Peyer's patch (tissue), 4 donors: ENCODE measurements at regions not wholly inside any gene's neighbourhood (a gene's known extent, or its start where the extent isn't known, plus 50 kb on each side); places are given as distances from the start of the nearest gene placed in this dataset.
"Not testable (repeated sequence)": the region's sequence is repeated elsewhere in the genome, so short reads cannot be mapped to it uniquely, and the experiment has no call there.

ENCODE experiments used
- DNase-seq, 3 donors: peaks; one replicate each; pipeline ENCODE4 v3.0.0-alpha.2; 2017 to 2019
- H3K27ac ChIP-seq, 4 donors: fragments of 200-600 bp; sonication (generic); one replicate each; pipeline ENCODE4 v1.5.1; 2016 to 2019
- H3K27me3 ChIP-seq, 2 donors: fragments of 200-600 bp; sonication (generic); one replicate each; pipeline ENCODE4 v1.5.1; 2019
- H3K36me3 ChIP-seq, 3 donors: fragments of 200-600 bp; sonication (generic); one replicate each; pipeline ENCODE4 v1.5.1; 2016 to 2019
- H3K4me1 ChIP-seq, 4 donors: fragments of 200-600 bp; sonication (generic); one replicate each; pipeline ENCODE4 v1.5.1; 2016 to 2019
- H3K4me3 ChIP-seq, 4 donors: fragments of 200-600 bp; sonication (generic); 1 replicate in 3 of 4; 2 replicates in 1 of 4; pipeline ENCODE4 v1.5.1; 2016 to 2019; ENCODE audit warnings: mild to moderate bottlenecking in 1 of 4
- H3K9me3 ChIP-seq, 4 donors: fragments of 200-600 bp; sonication (generic); one replicate each; pipeline ENCODE4 v1.5.1; 2016 to 2019; ENCODE audit warnings: mild to moderate bottlenecking in 1 of 4
- POLR2A ChIP-seq, 2 donors: fragments of 450-650 bp; IDR thresholded peaks; one replicate each; pipeline ENCODE4 v1.5.1; 2017; ENCODE audit warnings: antibody characterized with exemption in 2 of 2, mild to moderate bottlenecking in 2 of 2, moderate library complexity in 2 of 2
- TF ChIP-seq, protein P1 (sequence below), 6 experiments: fragments of 450-650 bp in 4 of 6; fragments of 200-600 bp in 2 of 6; sonication (generic) in 1 of 6; IDR thresholded peaks; one replicate each; pipeline ENCODE4 v1.5.1; 2017 to 2019; ENCODE audit warnings: antibody characterized with exemption in 6 of 6, mild to moderate bottlenecking in 3 of 6, moderate library complexity in 1 of 6

DNA sequence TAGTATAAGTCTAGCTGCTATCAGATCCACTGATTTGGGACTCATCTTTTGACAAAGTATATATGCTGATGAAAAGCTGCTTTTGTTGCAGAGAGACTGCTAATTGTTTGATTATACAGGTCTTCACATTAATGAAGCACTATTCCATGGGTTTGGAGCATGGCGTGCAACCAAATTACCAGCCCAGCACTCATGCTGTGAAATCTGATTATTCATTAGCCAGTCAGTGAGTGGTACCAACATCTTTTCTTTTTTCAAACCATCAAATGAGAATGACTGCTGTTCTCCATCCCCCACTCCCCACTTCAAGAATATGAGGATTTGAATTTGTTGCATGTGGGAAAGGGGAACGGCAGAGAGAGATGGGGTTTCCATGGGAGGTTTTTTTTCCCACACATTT lies 91.3 kb downstream of the ID4 start:
- Histone ChIP-seq H3K27me3 (no peaks in the 10 kb centered on the region), H3K9me3 (no peaks in the 10 kb centered on the region), H3K27ac (no peak overlapping the region), H3K36me3 (no peaks in the 10 kb centered on the region), H3K4me1 (no peaks in the 10 kb centered on the region), H3K4me3 (no peak overlapping the region)
- DNase-seq: no peak
- no peak for TF ChIP-seq POLR2A (IDR thresholded peaks at IDR 0.05)
- TF ChIP-seq, protein P1, sequence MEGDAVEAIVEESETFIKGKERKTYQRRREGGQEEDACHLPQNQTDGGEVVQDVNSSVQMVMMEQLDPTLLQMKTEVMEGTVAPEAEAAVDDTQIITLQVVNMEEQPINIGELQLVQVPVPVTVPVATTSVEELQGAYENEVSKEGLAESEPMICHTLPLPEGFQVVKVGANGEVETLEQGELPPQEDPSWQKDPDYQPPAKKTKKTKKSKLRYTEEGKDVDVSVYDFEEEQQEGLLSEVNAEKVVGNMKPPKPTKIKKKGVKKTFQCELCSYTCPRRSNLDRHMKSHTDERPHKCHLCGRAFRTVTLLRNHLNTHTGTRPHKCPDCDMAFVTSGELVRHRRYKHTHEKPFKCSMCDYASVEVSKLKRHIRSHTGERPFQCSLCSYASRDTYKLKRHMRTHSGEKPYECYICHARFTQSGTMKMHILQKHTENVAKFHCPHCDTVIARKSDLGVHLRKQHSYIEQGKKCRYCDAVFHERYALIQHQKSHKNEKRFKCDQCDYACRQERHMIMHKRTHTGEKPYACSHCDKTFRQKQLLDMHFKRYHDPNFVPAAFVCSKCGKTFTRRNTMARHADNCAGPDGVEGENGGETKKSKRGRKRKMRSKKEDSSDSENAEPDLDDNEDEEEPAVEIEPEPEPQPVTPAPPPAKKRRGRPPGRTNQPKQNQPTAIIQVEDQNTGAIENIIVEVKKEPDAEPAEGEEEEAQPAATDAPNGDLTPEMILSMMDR (IDR thresholded peaks at IDR 0.05): no peak

DNA sequence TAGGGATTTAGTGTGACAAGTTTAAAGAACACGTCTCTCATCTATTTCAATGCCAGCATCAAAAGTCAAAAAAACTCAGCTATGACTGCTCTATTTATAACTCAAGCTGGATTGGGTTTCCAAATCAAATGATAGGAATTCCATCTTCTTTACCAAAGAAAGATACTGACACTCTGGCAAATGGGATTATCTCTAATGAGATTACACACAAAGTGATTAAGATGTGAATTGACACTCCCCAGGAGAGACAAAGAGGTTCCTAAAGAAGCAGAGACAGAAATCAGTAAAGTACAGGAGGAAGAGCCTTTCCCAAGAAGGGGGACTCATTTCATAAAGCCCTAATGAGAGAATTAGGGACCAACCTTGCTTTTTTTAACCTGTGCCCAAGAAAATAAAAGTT lies 92.1 kb downstream of the ID4 start:
- Histone ChIP-seq H3K9me3 (no peaks in the 10 kb centered on the region), H3K4me3 (no peak overlapping the region), H3K36me3 (no peaks in the 10 kb centered on the region), H3K27ac (no peak overlapping the region), H3K27me3 (no peaks in the 10 kb centered on the region), H3K4me1 (no peaks in the 10 kb centered on the region)
- DNase-seq: no peak
- TF ChIP-seq, protein P1 (IDR thresholded peaks at IDR 0.05): no peak
- no peak for TF ChIP-seq POLR2A (IDR thresholded peaks at IDR 0.05)

DNA sequence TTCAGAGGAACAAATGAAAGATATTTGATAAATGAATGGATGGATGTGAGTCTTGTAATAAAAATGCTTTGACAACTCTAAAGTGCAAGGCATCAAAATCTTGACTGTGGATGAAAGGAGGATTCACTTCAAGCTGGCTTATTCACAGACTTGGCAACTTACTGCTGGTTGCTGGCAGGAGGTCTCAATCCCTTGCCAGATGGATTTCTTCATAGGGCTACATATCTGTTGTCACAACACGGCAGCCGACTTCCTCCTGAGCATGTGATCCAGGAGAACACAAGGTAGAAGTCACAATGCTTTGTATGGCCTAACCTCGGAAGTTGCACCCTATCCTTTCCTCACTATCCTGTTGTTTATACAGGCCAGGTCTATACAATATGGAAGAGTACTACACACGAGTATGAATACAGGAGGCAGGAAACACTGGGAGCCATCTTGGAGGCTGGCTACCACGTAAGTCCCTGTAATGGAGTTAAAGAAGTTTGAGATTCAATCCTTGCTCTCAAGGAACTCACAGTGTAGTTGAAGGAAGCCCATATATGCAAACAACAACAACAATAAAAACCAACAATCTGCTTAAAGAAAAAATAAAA lies 97.9 kb downstream of the ID4 start:
- H3K27me3 ChIP-seq: no peaks in the 10 kb centered on the region
- no peak overlapping the region for H3K27ac ChIP-seq
- H3K36me3 ChIP-seq: no peaks in the 10 kb centered on the region
- H3K4me3 ChIP-seq: no peak overlapping the region
- H3K4me1 ChIP-seq: no peaks in the 10 kb centered on the region
- H3K9me3 ChIP-seq: no peaks in the 10 kb centered on the region
- TF ChIP-seq POLR2A (IDR thresholded peaks at IDR 0.05): no peak
- TF ChIP-seq, protein P1 (IDR thresholded peaks at IDR 0.05): no peak
- no peak for DNase-seq

DNA sequence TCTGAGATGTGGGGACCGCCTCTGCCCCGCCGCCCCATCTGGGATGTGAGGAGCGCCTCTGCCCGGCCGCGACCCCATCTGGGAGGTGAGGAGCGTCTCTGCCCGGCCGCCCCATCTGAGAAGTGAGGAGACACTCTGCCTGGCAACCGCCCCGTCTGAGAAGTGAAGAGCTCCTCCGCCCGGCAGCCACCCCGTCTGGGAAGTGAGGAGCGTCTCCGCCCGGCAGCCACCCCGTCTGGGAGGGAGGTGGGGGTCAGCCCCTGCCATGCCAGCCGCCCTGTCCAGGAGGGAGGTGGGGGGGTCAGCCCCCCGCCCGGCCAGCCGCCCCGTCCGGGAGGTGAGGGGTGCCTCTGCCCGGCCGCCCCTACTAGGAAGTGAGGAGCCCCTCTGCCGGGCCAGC lies 102.2 kb downstream of the ID4 start:
- not testable (repeated sequence) for H3K4me1 ChIP-seq, H3K4me3 ChIP-seq, DNase-seq, H3K36me3 ChIP-seq, H3K27ac ChIP-seq, H3K27me3 ChIP-seq, H3K9me3 ChIP-seq

DNA sequence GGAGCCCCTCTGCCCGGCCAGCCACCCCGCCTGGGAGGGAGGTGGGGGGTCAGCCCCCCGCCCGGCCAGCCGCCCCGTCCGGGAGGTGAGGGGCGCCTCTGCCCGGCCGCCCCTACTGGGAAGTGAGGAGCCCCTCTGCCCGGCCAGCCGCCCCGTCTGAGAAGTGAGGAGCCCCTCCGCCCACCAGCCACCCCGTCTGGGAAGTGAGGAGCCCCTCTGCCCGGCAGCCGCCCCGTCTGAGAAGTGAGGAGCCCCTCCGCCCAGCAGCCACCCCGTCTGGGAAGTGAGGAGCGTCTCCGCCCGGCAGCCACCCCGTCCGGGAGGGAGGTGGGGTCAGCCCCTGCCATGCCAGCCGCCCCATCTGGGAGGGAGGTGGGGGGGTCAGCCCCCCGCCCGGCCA lies 102.8 kb downstream of the ID4 start:
- H3K4me1 ChIP-seq, DNase-seq: not testable (repeated sequence)

DNA sequence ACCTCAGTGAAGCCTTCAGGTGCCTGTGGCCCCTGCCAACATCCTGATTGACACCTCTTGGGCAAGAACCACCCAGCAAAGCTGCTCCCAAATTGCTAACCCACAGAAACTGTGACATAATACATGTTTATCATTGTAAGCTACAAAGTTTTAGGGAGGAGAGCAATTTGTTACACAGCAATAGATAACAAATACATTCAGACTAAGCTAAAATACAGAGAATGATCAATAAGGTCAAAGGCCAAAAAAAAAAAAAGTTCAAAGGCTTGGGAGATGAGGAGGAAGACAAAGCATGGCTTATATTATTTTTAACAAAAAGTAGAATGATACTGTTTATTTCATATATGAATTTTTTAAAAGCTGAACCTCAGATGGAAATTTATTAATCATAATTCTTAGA lies 105.9 kb downstream of the ID4 start:
- Histone ChIP-seq H3K27me3 (no peaks in the 10 kb centered on the region), H3K36me3 (no peaks in the 10 kb centered on the region), H3K4me1 (no peaks in the 10 kb centered on the region), H3K4me3 (no peak overlapping the region), H3K27ac (no peak overlapping the region), H3K9me3 (no peaks in the 10 kb centered on the region)
- no peak for DNase-seq
- TF ChIP-seq POLR2A (IDR thresholded peaks at IDR 0.05): no peak
- TF ChIP-seq, protein P1 (IDR thresholded peaks at IDR 0.05): no peak

More for the DNA sequence above, 102.8 kb downstream of the ID4 start:
- not testable (repeated sequence) for H3K36me3 ChIP-seq, H3K9me3 ChIP-seq, H3K4me3 ChIP-seq, H3K27me3 ChIP-seq, H3K27ac ChIP-seq

DNA sequence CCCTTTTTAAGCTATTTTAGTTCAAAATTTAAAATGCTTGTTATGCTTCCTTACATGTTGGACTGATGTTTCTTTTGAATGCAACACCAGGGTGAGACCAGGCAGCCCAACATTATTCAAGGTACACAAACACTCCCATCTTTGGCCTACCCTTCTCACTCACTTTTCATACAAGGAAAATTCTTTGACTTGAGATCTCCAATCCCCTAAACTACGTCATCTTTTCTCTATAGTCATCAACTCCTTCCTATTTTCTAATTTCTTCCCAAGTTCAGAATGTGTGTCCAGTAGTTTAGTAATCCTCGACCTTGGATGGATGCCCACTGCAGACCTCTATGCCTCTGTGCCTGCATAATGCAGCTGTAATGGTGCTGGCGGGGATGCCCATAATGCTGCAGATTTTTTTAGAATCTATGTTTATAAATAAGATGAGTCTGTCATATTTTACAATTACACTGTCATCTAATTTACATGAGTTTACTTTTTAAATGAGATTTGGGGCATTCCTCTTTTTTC lies 108.7 kb downstream of the ID4 start:
- no peaks in the 10 kb centered on the region for H3K27me3 ChIP-seq
- TF ChIP-seq, protein P1 (IDR thresholded peaks at IDR 0.05): no peak
- no peak for TF ChIP-seq POLR2A (IDR thresholded peaks at IDR 0.05)
- no peak overlapping the region for H3K4me3 ChIP-seq
- no peak overlapping the region for H3K27ac ChIP-seq
- no peaks in the 10 kb centered on the region for H3K4me1 ChIP-seq
- DNase-seq: no peak
- peaks cover 0 to 6% (median 0%) of the 10 kb centered on the region in 4 donors for H3K9me3 ChIP-seq
- H3K36me3 ChIP-seq: no peaks in the 10 kb centered on the region
